Stimulated activated CD8-positive, alpha-beta memory T cell treated with anti-CD3 and anti-CD28 coated beads, Interleukin-15, amount 100 ng/mL, for 48 hours (primary cell): ENCODE measurements at regions not wholly inside any gene's neighbourhood (a gene's known extent, or its start where the extent isn't known, plus 50 kb on each side); places are given as distances from the start of the nearest gene placed in this dataset.

Experiments used
- DNase-seq, 2 donors: peaks; one replicate each; pipeline ENCODE4 v3.0.0-alpha.2; 2020; ENCODE audit warnings: low read depth in 2 of 2

DNA sequence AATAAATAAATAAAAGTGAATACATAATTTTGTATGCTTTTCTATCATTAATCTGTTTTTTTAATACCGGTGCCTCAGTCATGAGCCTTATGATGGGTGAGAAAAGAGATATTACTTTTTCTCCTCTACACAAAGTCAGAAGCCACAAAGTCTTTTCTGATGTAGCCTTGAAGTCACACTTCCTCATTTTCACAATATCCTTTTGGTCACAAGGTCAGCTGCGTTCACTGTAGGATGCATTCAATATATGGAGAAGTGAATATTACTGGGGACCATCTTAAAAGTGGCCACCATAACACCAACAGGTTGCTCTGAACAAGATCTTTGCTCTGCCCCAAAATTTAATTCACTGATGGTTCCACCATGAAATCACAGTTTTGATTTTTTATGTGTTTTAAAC, 83.3 kb upstream of the TNR start:
- DNase-seq, result no peak

- DNase-seq, result no peak
Observed at GRCh38 chr1:175824079-175824478, 80.7 kb upstream of the TNR start.

- no peak for DNase-seq
Observed at GRCh38 chr1:175823406-175823805, 80.0 kb upstream of the TNR start.

- DNase-seq, result no peak
Observed at GRCh38 chr1:175822580-175822979, 79.2 kb upstream of the TNR start.

GRCh38 chr1:175820456-175821025, 77.1 kb upstream of the TNR start:
- no peak for DNase-seq

DNA sequence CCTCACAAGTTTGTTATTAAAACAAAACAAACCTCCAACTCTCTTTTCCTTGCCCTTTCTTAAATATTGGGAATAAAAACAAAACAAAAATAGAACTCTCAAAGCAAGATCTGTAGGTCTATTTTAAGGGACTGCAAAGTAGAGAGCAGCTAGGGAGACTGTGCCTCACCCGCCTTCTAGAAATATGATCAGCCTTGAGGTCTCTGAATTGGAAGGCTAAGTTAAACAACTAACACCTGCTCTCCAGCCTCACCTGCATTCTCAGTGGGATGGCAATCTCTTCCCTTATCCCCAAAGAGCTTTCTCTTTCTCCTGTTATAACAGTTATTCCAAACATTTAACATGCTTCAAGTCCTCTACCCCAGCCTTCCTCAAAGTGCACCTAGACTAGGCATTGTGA, 75.5 kb upstream of the TNR start:
- DNase-seq, result no peak

- DNase-seq, result no peak
Observed at GRCh38 chr1:175817445-175817844, 74.0 kb upstream of the TNR start.

- DNase-seq, result no peak
Observed at GRCh38 chr1:175814885-175815284, 71.5 kb upstream of the TNR start.

GRCh38 chr1:175812936-175813335, 69.5 kb upstream of the TNR start:
- no peak for DNase-seq

DNA sequence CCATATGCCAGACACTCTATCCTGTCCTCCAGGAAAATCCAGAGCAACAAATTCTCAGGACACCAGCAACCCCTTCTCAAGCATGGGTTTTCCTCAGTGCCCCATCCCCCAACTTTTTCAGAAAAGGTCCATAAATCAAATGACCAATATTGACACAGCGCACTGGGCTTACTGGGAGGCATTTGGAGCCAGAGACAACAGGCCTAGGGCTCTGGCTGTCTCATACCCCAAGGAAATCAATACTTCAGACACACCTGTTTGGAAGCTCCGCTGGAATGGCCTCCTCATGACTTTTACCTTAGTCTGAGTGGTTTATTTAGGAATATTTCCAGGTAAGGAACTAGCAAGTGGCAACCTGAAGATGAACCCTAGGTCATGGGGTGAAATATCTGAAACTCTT, 66.9 kb upstream of the TNR start:
- no peak for DNase-seq

DNA sequence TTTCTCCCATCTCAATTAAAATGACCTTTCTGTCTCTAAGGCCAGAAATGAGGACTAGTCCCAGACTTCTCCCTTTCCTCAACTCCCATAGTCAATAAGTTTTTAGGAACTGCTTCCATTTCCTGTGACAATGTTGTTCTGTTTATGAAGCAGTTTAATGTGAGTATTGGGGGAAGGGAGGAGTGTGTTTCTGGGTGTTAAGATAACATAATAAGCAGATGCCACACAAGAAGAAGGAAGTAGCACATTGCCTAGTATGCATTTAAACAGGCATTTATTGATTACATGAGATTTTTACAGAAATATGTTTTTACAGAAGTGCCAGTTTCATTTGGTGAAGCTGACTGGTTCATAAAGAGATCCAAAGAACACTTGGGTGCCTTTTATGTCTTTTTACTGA, 65.6 kb upstream of the TNR start:
- no peak for DNase-seq

GRCh38 chr1:175808573-175808972, 65.2 kb upstream of the TNR start:
- DNase-seq, result no peak

GRCh38 chr1:175804561-175804960, 61.2 kb upstream of the TNR start:
- DNase-seq, result no peak

GRCh38 chr1:175803413-175803812, 60.0 kb upstream of the TNR start:
- no peak for DNase-seq

DNA sequence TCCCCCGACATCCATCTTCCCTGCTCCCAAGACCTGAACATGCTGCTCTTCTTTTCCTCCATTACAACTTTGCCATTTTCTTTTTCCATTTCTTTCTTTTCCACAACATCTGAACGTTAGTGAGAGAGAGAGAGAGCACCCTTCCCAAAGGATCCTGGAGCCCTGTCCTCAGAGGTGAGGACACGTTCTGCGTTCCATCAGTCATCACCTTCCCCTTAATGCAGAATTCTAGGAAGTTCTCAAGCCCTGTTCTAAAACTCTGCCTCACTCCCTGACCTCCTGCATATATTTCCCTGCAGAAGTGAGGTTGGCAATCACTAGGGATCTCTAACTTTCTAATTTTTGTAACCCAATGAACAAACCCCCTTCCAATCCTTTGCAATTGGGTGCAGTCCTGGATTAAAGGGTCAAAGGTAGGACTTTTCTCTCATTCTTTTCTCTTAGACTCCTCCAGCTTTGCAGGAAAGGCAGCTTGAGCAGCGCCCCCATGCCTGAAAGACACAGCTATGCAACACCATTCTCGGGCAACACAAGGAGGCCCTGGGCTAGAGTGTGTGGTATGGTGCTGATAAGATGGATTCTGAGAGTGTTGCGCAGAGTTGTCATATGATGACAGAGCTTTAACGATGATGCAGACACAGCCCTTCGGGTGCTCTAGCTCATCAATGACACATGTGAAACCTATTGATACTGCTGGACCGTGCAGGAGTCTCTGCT, 59.2 kb upstream of the TNR start:
- no peak for DNase-seq

DNA sequence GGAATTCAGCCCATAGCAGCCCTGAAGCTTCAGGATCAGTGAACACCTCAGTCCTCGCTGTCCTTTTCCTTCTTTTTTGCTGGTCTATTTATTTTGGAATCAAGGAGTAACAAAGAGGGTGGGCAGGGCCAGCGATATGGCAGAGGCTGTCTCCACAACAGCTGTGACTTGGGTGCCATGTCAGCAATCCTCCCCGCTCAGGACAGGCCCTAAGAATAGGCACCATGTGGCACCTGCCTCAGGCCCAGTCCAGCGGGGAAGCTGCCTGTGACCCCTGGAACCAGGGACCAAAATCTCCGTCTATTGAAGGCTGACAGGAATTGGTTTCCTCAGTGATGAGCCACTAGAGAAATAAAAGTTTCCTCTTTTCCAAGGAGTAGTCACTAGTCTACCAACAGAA, 58.6 kb upstream of the TNR start:
- no peak for DNase-seq

- no peak for DNase-seq
Observed at GRCh38 chr1:175797576-175797975, 54.2 kb upstream of the TNR start.

DNA sequence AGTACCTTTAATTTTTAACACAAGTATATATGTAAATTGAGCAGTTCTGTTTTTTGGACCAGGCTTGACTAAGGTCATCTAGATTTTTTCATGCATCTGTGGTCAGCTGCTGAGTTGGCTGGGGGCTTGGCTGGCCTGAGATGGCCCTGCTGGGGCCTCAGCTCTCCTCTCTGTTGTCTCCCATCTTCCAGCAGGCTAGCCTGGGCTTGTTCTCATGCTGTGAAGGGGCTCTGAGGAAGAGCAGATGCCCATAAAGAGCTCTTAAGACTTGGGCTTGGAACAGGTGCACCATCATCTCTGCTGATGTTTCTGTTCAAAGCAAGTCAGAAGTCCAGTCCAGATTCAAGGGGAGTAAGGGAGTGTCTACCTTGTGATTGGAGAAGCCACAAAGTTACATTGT, 51.2 kb upstream of the TNR start:
- DNase-seq, result no peak

GRCh38 chr1:175793617-175794016, 50.2 kb upstream of the TNR start:
- DNase-seq, result no peak
